WERI-Rb-1 (cell line): ENCODE measurements at regions not wholly inside any gene's neighbourhood (a gene's known extent, or its start where the extent isn't known, plus 50 kb on each side); places are given as distances from the start of the nearest gene placed in this dataset.

Experiments
- DNase-seq: peaks from one replicate; pipeline ENCODE4 v3.0.0-alpha.2; 2020
- H3K27ac ChIP-seq: fragments of 250-450 bp; sonication (Bioruptor Pico); 2 replicates; pipeline ENCODE4 v1.5.1; 2020; ENCODE audit warnings: mild to moderate bottlenecking, moderate library complexity
- H3K27me3 ChIP-seq: fragments of 250-450 bp; sonication (Bioruptor Pico); 2 replicates; pipeline ENCODE4 v1.5.1; 2021; ENCODE audit warnings: mild to moderate bottlenecking, low read depth, moderate library complexity; ENCODE audit not compliant: insufficient read depth, severe bottlenecking
- H3K36me3 ChIP-seq: fragments of 250-450 bp; sonication (Bioruptor Pico); 2 replicates; pipeline ENCODE4 v1.5.1; 2020; ENCODE audit warnings: mild to moderate bottlenecking, moderate library complexity
- H3K4me3 ChIP-seq: 2 replicates; pipeline ENCODE4 v1.5.1; 2011; ENCODE audit warnings: low read depth, mild to moderate bottlenecking, control low read depth, low read length
- H3K9me3 ChIP-seq: fragments of 250-450 bp; sonication (Bioruptor Pico); 2 replicates; pipeline ENCODE4 v1.5.1; 2021; ENCODE audit warnings: mild to moderate bottlenecking, moderate library complexity; ENCODE audit not compliant: severe bottlenecking
- CTCF ChIP-seq: IDR thresholded peaks from 2 replicates; pipeline ENCODE4 v1.5.1; 2011; ENCODE audit warnings: low read depth, mild to moderate bottlenecking, control low read depth, inconsistent platforms, low read length

- no peak for DNase-seq
- H3K9me3 ChIP-seq, result no peaks in the 10 kb centered on the region
- H3K27me3 ChIP-seq, result peaks cover 29% of the 10 kb centered on the region
- no peak overlapping the region for H3K4me3 ChIP-seq
- H3K27ac ChIP-seq, result no peak overlapping the region
- TF ChIP-seq CTCF, result no peak
- no peaks in the 10 kb centered on the region for H3K36me3 ChIP-seq
These were observed 82.6 kb downstream of the CT47B1 start for GRCh38 chrX:120793098-120793497.

- Histone ChIP-seq H3K27me3 (peaks cover 24% of the 10 kb centered on the region), H3K36me3 (no peaks in the 10 kb centered on the region), H3K27ac (no peak overlapping the region), H3K9me3 (no peaks in the 10 kb centered on the region), H3K4me3 (no peak overlapping the region)
- DNase-seq, result no peak
- TF ChIP-seq CTCF, result no peak
These were observed 84.5 kb downstream of the CT47B1 start for GRCh38 chrX:120791013-120791643.

GRCh38 chrX:120790552-120790951 is 85.1 kb downstream of the CT47B1 start:
- no peak for TF ChIP-seq CTCF
- Histone ChIP-seq H3K4me3 (no peak overlapping the region), H3K9me3 (no peaks in the 10 kb centered on the region), H3K36me3 (no peaks in the 10 kb centered on the region), H3K27me3 (peaks cover 25% of the 10 kb centered on the region), H3K27ac (no peak overlapping the region)
- no peak for DNase-seq

GRCh38 chrX:120790118-120790517 is 85.5 kb downstream of the CT47B1 start:
- no peak overlapping the region for H3K27ac ChIP-seq
- no peaks in the 10 kb centered on the region for H3K9me3 ChIP-seq
- DNase-seq, result no peak
- no peak overlapping the region for H3K4me3 ChIP-seq
- peak; percentile 70 for TF ChIP-seq CTCF
- H3K27me3 ChIP-seq, result peaks cover 26% of the 10 kb centered on the region
- H3K36me3 ChIP-seq, result no peaks in the 10 kb centered on the region

GRCh38 chrX:120781403-120781802 is 94.3 kb downstream of the CT47B1 start:
- DNase-seq, result no peak
- Histone ChIP-seq H3K9me3 (no peaks in the 10 kb centered on the region), H3K4me3 (no peak overlapping the region), H3K36me3 (no peaks in the 10 kb centered on the region), H3K27me3 (peaks cover 29% of the 10 kb centered on the region), H3K27ac (no peak overlapping the region)
- no peak for TF ChIP-seq CTCF

GRCh38 chrX:120775959-120776358 is 99.7 kb downstream of the CT47B1 start:
- no peak for DNase-seq
- TF ChIP-seq CTCF, result no peak
- Histone ChIP-seq H3K27me3 (peaks cover 24% of the 10 kb centered on the region), H3K9me3 (no peaks in the 10 kb centered on the region), H3K27ac (no peak overlapping the region), H3K4me3 (no peak overlapping the region), H3K36me3 (no peaks in the 10 kb centered on the region)
